Keratinocyte (primary cell): ENCODE measurements at regions not wholly inside any gene's neighbourhood (a gene's known extent, or its start where the extent isn't known, plus 50 kb on each side); places are given as distances from the start of the nearest gene placed in this dataset.

ENCODE experiments used
- EZH2 ChIP-seq: IDR thresholded peaks from one replicate; pipeline ENCODE4 v1.6.1; 2012; ENCODE audit warnings: inconsistent platforms, mild to moderate bottlenecking, low read length, moderate library complexity
- TF ChIP-seq, protein P1 (sequence below), 3 experiments: IDR thresholded peaks in 1 of 3; conservative IDR thresholded peaks in 1 of 3; optimal IDR thresholded peaks in 1 of 3; 2 replicates in 2 of 3; 3 replicates in 1 of 3; pipeline versions ENCODE3 to v1.5.1; 2011; ENCODE audit warnings: low read length in 3 of 3, mild to moderate bottlenecking in 3 of 3, moderate library complexity in 2 of 3, control low read depth in 1 of 3, inconsistent platforms in 1 of 3; ENCODE audit not compliant: insufficient read depth in 2 of 3; ENCODE audit errors: extremely low read depth in 1 of 3

DNA sequence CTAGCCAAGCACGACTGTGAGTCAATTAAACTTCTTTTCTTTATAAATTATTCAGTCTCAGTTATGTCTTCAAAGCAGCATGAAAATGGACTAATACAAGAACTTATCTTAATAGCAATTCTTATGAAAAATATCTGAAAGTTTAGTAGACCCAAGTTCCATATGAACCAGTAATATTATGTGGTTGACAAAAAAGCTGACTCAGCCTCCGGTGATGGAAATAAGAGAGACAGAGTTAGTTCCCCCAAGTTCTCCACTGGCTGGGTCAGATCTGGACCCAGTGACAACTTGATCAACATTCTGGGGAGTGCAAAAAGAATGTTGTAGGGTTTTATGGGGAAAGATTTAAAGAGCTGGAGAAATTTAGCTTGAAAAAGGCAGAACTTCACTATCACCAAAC lies 72.5 kb upstream of the DNAH14 start:
- TF ChIP-seq, protein P1, sequence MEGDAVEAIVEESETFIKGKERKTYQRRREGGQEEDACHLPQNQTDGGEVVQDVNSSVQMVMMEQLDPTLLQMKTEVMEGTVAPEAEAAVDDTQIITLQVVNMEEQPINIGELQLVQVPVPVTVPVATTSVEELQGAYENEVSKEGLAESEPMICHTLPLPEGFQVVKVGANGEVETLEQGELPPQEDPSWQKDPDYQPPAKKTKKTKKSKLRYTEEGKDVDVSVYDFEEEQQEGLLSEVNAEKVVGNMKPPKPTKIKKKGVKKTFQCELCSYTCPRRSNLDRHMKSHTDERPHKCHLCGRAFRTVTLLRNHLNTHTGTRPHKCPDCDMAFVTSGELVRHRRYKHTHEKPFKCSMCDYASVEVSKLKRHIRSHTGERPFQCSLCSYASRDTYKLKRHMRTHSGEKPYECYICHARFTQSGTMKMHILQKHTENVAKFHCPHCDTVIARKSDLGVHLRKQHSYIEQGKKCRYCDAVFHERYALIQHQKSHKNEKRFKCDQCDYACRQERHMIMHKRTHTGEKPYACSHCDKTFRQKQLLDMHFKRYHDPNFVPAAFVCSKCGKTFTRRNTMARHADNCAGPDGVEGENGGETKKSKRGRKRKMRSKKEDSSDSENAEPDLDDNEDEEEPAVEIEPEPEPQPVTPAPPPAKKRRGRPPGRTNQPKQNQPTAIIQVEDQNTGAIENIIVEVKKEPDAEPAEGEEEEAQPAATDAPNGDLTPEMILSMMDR (optimal IDR thresholded peaks at IDR 0.05 in 1 of 3, IDR thresholded peaks at IDR 0.05 in 1 of 3, conservative IDR thresholded peaks at IDR 0.05 in 1 of 3; ENCODE audit: extremely low read depth in 1 of 3, insufficient read depth in 2 of 3, low read length in 3 of 3): no peak
- TF ChIP-seq EZH2: no peak
